ENCODE measurements at regions not wholly inside any gene's neighbourhood (a gene's known extent, or its start where the extent isn't known, plus 50 kb on each side); places are given as distances from the start of the nearest gene placed in this dataset.
"Not testable (repeated sequence)": the region's sequence is repeated elsewhere in the genome, so short reads cannot be mapped to it uniquely, and the experiment has no call there.

DNA sequence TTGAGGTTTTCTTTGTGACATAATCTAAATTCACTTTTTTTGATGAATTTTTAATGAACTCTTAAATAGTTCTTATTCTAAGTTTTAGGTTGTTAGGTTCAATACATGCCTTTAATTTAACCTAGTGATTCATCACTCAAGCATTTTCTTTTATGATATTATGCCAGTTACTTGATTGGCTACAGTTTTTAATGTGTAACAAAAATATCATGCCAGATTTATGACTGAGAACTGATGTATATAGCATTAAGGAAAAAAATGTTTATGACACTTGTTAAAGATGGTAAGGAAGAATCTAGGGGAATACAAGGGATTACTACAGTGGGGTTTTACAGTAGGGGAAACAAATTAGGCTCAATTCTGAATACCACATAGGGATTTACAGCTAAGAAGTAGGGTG lies 103.1 kb downstream of the VGLL3 start:
- Histone ChIP-seq H3K4me1 (no peaks in the 10 kb centered on the region), H3K36me3 (no peaks in the 10 kb centered on the region), H3K27ac (no peak overlapping the region), H3K4me3 (no peak overlapping the region), H3K9me3 (no peaks in the 10 kb centered on the region), H3K27me3 (no peaks in the 10 kb centered on the region)
- DNase-seq = no peak
- no peak for TF ChIP-seq POLR2A (IDR thresholded peaks at IDR 0.05)
- no peak for TF ChIP-seq POLR2AphosphoS5 (IDR thresholded peaks at IDR 0.05)
- TF ChIP-seq, protein P1, sequence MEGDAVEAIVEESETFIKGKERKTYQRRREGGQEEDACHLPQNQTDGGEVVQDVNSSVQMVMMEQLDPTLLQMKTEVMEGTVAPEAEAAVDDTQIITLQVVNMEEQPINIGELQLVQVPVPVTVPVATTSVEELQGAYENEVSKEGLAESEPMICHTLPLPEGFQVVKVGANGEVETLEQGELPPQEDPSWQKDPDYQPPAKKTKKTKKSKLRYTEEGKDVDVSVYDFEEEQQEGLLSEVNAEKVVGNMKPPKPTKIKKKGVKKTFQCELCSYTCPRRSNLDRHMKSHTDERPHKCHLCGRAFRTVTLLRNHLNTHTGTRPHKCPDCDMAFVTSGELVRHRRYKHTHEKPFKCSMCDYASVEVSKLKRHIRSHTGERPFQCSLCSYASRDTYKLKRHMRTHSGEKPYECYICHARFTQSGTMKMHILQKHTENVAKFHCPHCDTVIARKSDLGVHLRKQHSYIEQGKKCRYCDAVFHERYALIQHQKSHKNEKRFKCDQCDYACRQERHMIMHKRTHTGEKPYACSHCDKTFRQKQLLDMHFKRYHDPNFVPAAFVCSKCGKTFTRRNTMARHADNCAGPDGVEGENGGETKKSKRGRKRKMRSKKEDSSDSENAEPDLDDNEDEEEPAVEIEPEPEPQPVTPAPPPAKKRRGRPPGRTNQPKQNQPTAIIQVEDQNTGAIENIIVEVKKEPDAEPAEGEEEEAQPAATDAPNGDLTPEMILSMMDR (IDR thresholded peaks at IDR 0.05) = no peak
- TF ChIP-seq EP300 (IDR thresholded peaks at IDR 0.05) = no peak
- no peak for ATAC-seq (ENCODE audit: low FRiP score in 2 of 2)

DNA sequence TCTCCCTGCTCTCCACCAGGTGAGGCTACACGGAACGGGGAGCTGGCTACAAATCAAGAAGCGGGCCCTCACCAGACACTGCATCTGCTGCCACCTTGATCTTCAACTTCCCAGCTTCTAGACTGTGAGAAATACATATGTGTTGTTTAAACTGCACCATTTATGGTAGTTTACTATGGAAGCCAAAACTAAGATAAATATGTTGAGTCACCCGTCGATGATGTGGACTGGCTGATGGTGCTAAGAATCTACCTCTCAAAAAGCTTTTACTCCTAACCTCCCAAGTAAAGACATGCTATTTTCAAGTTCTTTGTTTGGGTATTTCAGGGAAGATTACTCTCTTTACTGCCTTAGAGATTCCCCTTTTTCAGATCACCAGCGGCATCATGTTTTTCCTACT lies 110.9 kb downstream of the VGLL3 start:
- WGBS, 2 donors = 93 to 95% methylated on average over 6 of the region's 6 CpGs
- Histone ChIP-seq H3K4me3 (no peak overlapping the region), H3K4me1 (no peaks in the 10 kb centered on the region), H3K36me3 (no peaks in the 10 kb centered on the region), H3K9me3 (no peaks in the 10 kb centered on the region), H3K27me3 (no peaks in the 10 kb centered on the region), H3K27ac (no peak overlapping the region)
- DNase-seq (no peak), ATAC-seq (ENCODE audit: low FRiP score in 2 of 2) (no peak)
- TF ChIP-seq, protein P1 (IDR thresholded peaks at IDR 0.05) = no peak
- no peak for TF ChIP-seq EP300 (IDR thresholded peaks at IDR 0.05)
- no peak for TF ChIP-seq POLR2A (IDR thresholded peaks at IDR 0.05)
- TF ChIP-seq POLR2AphosphoS5 (IDR thresholded peaks at IDR 0.05) = no peak

DNA sequence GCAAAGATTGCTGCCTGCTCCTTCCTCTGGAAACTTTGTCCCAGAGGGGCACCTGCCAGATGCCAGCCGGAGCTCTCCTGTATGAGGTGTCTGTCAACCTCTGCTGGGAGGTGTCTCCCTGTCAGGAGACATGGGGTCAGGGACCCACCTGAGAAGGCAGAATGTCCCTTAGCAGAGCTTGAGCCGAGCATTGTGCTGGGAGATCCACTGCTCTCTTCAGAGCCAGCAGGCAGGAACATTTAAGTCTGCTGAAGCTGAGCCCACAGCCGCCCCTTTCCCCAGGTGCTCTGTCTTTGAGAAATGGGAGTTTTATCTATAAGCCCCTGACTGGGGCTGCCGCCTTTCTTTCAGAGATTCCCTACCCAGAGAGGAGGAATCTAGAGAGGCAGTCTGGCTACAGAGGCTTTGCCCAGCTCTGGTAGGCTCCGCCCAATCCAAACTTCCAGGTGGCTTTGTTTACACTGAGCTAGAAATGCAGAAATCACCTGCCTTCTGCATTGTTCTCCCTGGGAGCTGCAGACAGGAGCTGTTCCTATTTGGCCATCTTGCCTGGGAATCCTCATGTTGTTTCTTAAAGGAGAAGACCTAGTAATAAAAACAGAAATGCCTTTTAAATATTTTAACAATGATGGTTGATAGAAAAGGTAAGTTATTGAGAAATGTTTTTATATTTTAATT lies 114.3 kb downstream of the VGLL3 start:
- H3K36me3 ChIP-seq; H3K27ac ChIP-seq; H3K4me1 ChIP-seq; ATAC-seq (ENCODE audit: low FRiP score in 2 of 2); H3K9me3 ChIP-seq; DNase-seq; H3K27me3 ChIP-seq; H3K4me3 ChIP-seq: not testable (repeated sequence)
- 61 to 80% methylated on average over 4 to 5 of the region's 5 CpGs for WGBS, 2 donors

DNA sequence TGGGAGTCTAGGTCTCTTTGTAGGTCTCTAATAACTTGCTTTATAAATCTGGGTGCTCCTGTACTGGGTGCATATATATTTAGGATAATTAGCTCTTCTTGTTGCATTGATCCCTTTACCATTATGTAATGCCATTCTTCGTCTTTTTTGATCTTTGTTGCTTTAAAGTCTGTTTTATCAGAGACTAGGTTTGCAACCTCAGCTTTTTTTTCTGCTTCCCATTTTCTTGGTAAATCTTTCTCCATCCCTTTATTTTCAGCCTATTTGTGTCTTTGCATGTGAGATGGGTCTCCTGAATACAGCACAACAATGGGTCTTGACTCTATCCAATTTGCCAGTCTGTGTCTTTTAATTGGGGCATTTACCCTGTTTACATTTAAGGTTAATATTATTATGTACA lies 116.2 kb downstream of the VGLL3 start:
- not testable (repeated sequence) for H3K9me3 ChIP-seq; H3K36me3 ChIP-seq; ATAC-seq (ENCODE audit: low FRiP score in 2 of 2); H3K4me3 ChIP-seq; H3K4me1 ChIP-seq; H3K27ac ChIP-seq; H3K27me3 ChIP-seq; DNase-seq
- WGBS, 2 donors = 76 to 91% methylated on average over 1 of the region's 1 CpG

DNA sequence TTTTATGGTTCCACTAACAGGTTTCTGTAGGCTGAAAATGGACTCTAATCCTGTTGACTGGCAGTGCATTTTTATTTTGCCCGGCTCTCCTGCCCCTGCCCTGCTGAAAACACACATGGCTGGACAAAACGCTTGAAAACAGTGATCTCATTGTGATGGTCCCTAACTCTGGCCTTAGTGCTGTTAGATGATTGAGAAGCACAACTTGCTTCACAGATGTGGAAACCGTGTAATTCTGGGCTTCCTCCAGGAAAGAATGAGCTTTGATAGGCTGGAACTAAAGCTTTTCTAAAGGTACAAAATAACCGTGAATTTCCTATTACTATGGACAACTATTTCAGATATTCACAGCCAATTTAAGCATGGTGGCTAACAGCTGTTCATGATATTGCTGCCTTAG lies 121.4 kb downstream of the VGLL3 start:
- DNase-seq (no peak), ATAC-seq (ENCODE audit: low FRiP score in 2 of 2) (no peak)
- TF ChIP-seq EP300 (IDR thresholded peaks at IDR 0.05) (no peak), POLR2AphosphoS5 (IDR thresholded peaks at IDR 0.05) (no peak), POLR2A (IDR thresholded peaks at IDR 0.05) (no peak)
- TF ChIP-seq, protein P1 (IDR thresholded peaks at IDR 0.05) = no peak
- no peak overlapping the region for H3K27ac ChIP-seq
- no peaks in the 10 kb centered on the region for H3K4me1 ChIP-seq
- WGBS, 2 donors = 59 to 76% methylated on average over 4 of the region's 4 CpGs
- H3K9me3 ChIP-seq = no peaks in the 10 kb centered on the region
- no peaks in the 10 kb centered on the region for H3K36me3 ChIP-seq
- no peaks in the 10 kb centered on the region for H3K27me3 ChIP-seq
- no peak overlapping the region for H3K4me3 ChIP-seq

DNA sequence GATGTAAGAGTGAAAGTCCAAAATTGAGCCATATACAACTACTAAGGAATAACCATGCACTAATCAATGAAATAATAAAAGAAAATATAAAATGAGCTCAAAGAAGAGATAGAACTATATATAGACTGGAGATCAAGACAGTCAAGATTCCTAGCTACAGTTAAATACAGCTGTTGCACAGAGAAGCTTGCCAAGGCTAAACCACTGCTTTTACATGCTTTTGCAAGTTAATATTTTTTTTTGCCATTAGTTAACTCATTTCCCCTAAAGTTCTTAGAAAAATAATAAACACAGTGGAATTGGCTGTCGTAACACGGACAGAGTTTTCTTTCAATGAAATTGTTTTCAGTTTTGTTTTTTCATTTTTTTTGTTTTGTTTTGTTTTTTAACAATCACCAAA lies 123.0 kb downstream of the VGLL3 start:
- WGBS, 2 donors = 34 to 38% methylated on average over 2 of the region's 2 CpGs

More for the DNA sequence above, 123.0 kb downstream of the VGLL3 start:
- DNase-seq (no peak), ATAC-seq (ENCODE audit: low FRiP score in 2 of 2) (no peak)
- TF ChIP-seq EP300 (IDR thresholded peaks at IDR 0.05) (no peak), POLR2A (IDR thresholded peaks at IDR 0.05) (no peak), POLR2AphosphoS5 (IDR thresholded peaks at IDR 0.05) (no peak)
- TF ChIP-seq, protein P1 (IDR thresholded peaks at IDR 0.05) = no peak
- Histone ChIP-seq H3K9me3 (no peaks in the 10 kb centered on the region), H3K36me3 (no peaks in the 10 kb centered on the region), H3K27ac (no peak overlapping the region), H3K4me3 (no peak overlapping the region), H3K4me1 (no peaks in the 10 kb centered on the region), H3K27me3 (no peaks in the 10 kb centered on the region)
